ENCODE measurements at regions not wholly inside any gene's neighbourhood (a gene's known extent, or its start where the extent isn't known, plus 50 kb on each side); places are given as distances from the start of the nearest gene placed in this dataset.

DNA sequence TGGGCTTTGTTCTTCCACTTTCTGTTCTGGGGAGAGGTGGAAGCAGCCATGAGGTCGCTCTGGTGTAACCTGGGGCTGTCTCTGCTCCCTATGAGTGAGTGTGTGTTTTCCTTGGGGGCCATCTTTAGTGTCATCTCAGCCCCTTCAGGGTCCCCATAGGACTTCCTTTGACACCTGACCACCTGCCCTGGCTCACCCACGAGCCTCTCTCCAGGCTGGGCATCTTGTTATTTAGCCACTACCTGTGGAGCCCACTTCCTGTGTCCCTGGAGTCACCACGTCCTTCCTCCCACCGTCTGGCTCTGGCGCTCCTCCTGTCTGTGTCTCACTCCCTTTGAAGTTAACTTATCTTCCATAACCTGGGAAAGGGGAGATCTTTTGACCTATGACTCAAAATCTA is 176.0 kb downstream of the UXS1 start:
- whole genome bisulfite sequencing (ENCODE audit: low lambda C conversion rate) = 24% methylated on average over 5 of the region's 5 CpGs

DNA sequence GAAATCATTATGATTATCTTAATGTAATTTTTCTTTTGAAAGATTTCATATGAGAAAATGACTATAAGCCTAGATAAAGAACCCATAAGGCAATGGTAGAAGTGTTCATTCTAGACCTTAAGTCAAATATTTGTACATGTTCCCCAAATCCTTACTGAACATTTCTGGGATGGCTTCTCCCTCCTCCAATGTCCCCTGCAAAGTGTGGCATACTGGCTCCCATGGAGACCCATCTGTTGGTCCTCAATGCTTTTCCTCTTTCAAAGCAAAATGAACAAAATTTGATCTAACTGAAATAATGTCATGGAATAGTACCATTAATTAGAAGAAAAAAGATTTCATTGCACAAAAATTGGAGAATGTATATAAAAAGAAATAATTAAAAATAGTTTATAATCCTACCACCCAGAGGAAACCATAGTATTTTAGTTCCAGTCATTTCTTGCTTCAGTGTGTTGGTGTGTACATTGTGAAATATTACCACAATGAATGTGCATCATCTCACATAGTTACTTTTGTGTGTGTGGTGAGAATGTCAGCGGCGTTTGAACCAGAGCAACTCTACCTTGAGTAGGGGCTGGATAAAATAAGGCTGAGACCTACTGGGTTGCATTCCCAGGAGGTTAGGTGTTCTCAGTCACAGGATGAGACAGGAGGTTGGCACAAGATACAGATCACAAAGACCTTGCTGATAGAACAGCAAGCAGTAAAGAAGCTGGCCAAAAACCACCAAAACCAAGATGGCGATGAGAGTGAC is 181.3 kb downstream of the UXS1 start:
- no peak for DNase-seq
- Histone ChIP-seq H3K4me1 (ENCODE audit: control insufficient read depth in 1 of 2, insufficient read depth in 2 of 2, low read depth in 1 of 2, low read length in 1 of 2) (no peaks in the 10 kb centered on the region; a peak in 1 of 4 replicates), H3K4me2 (no peak overlapping the region), H3K36me3 (replicated peaks in 1 of 2; ENCODE audit: control insufficient read depth in 1 of 2, insufficient read depth in 2 of 2, low read length in 1 of 2) (no peaks in the 10 kb centered on the region), H3K9me2 (no peaks in the 10 kb centered on the region), H3K27ac (ENCODE audit: low read depth in 2 of 2, low read length in 1 of 2) (no peak overlapping the region), H3F3A (replicated peaks; ENCODE audit: insufficient read depth) (no peaks in the 10 kb centered on the region), H3K4me3 (ENCODE audit: low read depth in 2 of 2, low read length in 1 of 2) (no peak overlapping the region), H2AFZ (ENCODE audit: low read depth) (no peak overlapping the region), H3K9ac (no peak overlapping the region), H3K27me3 (ENCODE audit: insufficient read depth) (no peaks in the 10 kb centered on the region), H3K79me2 (ENCODE audit: insufficient read depth) (no peaks in the 10 kb centered on the region), H4K20me1 (ENCODE audit: insufficient read depth) (no peaks in the 10 kb centered on the region), H3K9me3 (no peaks in the 10 kb centered on the region)
- CTCF ChIA-PET = no interaction called here
- POLR2A ChIA-PET = no interaction called here
- TF ChIP-seq GABPA (IDR thresholded peaks at IDR 0.05; ENCODE audit: low read depth) (no peak), MXI1 (IDR thresholded peaks at IDR 0.05; ENCODE audit: low read depth, low read length) (no peak), EP300 (IDR thresholded peaks at IDR 0.05; ENCODE audit: borderline replicate concordance in 1 of 2, low read depth in 1 of 2, low read length in 1 of 2) (no peak), TAF1 (IDR thresholded peaks at IDR 0.05; ENCODE audit: borderline replicate concordance, low read depth, low read length) (no peak), ELF1 (IDR thresholded peaks at IDR 0.05) (no peak), YY1 (IDR thresholded peaks at IDR 0.05; ENCODE audit: low read depth) (no peak), POLR2AphosphoS5 (IDR thresholded peaks at IDR 0.05; ENCODE audit: low read depth, low read length) (no peak), RXRA (IDR thresholded peaks at IDR 0.05; ENCODE audit: borderline replicate concordance, low read depth) (no peak), NRF1 (IDR thresholded peaks at IDR 0.05; ENCODE audit: low read depth, low read length) (no peak), SMC3 (IDR thresholded peaks at IDR 0.05; ENCODE audit: low read depth, low read length) (no peak), FOSL2 (IDR thresholded peaks at IDR 0.05; ENCODE audit: borderline replicate concordance, low read depth) (no peak)
- TF ChIP-seq, protein P1, sequence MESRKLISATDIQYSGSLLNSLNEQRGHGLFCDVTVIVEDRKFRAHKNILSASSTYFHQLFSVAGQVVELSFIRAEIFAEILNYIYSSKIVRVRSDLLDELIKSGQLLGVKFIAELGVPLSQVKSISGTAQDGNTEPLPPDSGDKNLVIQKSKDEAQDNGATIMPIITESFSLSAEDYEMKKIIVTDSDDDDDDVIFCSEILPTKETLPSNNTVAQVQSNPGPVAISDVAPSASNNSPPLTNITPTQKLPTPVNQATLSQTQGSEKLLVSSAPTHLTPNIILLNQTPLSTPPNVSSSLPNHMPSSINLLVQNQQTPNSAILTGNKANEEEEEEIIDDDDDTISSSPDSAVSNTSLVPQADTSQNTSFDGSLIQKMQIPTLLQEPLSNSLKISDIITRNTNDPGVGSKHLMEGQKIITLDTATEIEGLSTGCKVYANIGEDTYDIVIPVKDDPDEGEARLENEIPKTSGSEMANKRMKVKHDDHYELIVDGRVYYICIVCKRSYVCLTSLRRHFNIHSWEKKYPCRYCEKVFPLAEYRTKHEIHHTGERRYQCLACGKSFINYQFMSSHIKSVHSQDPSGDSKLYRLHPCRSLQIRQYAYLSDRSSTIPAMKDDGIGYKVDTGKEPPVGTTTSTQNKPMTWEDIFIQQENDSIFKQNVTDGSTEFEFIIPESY (IDR thresholded peaks at IDR 0.05; ENCODE audit: borderline replicate concordance, low read depth) = no peak
- 67% methylated on average over 3 of the region's 3 CpGs for WGBS (ENCODE audit: low lambda C conversion rate)

More for the DNA sequence above, 176.0 kb downstream of the UXS1 start:
- H4K20me1 ChIP-seq (ENCODE audit: insufficient read depth) = no peaks in the 10 kb centered on the region
- H3K27ac ChIP-seq (ENCODE audit: low read depth in 2 of 2, low read length in 1 of 2) = no peak overlapping the region
- H3K9me3 ChIP-seq = no peaks in the 10 kb centered on the region
- no peaks in the 10 kb centered on the region for H3K9me2 ChIP-seq
- no peak for TF ChIP-seq CHD2 (IDR thresholded peaks at IDR 0.05; ENCODE audit: low read length, partially characterized antibody)
- no peak for TF ChIP-seq FOXJ3 (CRISPR knock-in tag; IDR thresholded peaks at IDR 0.05)
- TF ChIP-seq, protein P2, sequence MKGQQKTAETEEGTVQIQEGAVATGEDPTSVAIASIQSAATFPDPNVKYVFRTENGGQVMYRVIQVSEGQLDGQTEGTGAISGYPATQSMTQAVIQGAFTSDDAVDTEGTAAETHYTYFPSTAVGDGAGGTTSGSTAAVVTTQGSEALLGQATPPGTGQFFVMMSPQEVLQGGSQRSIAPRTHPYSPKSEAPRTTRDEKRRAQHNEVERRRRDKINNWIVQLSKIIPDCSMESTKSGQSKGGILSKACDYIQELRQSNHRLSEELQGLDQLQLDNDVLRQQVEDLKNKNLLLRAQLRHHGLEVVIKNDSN (IDR thresholded peaks at IDR 0.05; ENCODE audit: borderline replicate concordance, low read depth) = no peak
- no peak for TF ChIP-seq TEAD4 (IDR thresholded peaks at IDR 0.05; ENCODE audit: borderline replicate concordance, insufficient read depth)
- TF ChIP-seq SIN3A (IDR thresholded peaks at IDR 0.05; ENCODE audit: borderline replicate concordance, low read depth, low read length) = no peak
- TF ChIP-seq TAF1 (IDR thresholded peaks at IDR 0.05; ENCODE audit: borderline replicate concordance, low read depth, low read length) = no peak
- TF ChIP-seq MEF2A (IDR thresholded peaks at IDR 0.05; ENCODE audit: borderline replicate concordance, low read depth) = no peak
- H3F3A ChIP-seq (replicated peaks; ENCODE audit: insufficient read depth) = no peaks in the 10 kb centered on the region
- no peak overlapping the region for H2AFZ ChIP-seq (ENCODE audit: low read depth)
- H3K4me3 ChIP-seq (ENCODE audit: low read depth in 2 of 2, low read length in 1 of 2) = no peak overlapping the region
- POLR2A ChIA-PET = no interaction called here
- no peaks in the 10 kb centered on the region; the same call in 1 of the 2 replicates for H3K27me3 ChIP-seq (ENCODE audit: insufficient read depth)
- H3K4me1 ChIP-seq (ENCODE audit: control insufficient read depth in 1 of 2, insufficient read depth in 2 of 2, low read depth in 1 of 2, low read length in 1 of 2) = peaks cover 0 to 19% of the 10 kb centered on the region in 2 experiments; a peak in 2 of 4 replicates
- no peak for DNase-seq
- CTCF ChIA-PET = no interaction called here
- H3K79me2 ChIP-seq (ENCODE audit: insufficient read depth) = no peaks in the 10 kb centered on the region
- no peak overlapping the region for H3K9ac ChIP-seq
- H3K4me2 ChIP-seq = no peak overlapping the region
- H3K36me3 ChIP-seq (replicated peaks in 1 of 2; ENCODE audit: control insufficient read depth in 1 of 2, insufficient read depth in 2 of 2, low read length in 1 of 2) = no peaks in the 10 kb centered on the region
